Natural killer cell treated with Interleukin-12 subunit alpha and Interleukin-12 subunit beta and Interleukin-15 and Interleukin-18, amount 100 ng/mL, for 72 hours (primary cell): ENCODE measurements at regions not wholly inside any gene's neighbourhood (a gene's known extent, or its start where the extent isn't known, plus 50 kb on each side); places are given as distances from the start of the nearest gene placed in this dataset.
A peak's percentile ranks its signal among the peaks of the same experiment; 100 is the strongest.
"Not testable (repeated sequence)": the region's sequence is repeated elsewhere in the genome, so short reads cannot be mapped to it uniquely, and the experiment has no call there.

Source experiments
- ATAC-seq, 2 donors: fragments of 150-1000 bp; cut with Tn5 transposase in 1 of 2; sonication (Bioruptor Pico), chemical (Tn5 transposase) in 1 of 2; 2 replicates each; pipeline ENCODE4 v1.10.0; 2021
- DNase-seq: peaks from one replicate; pipeline ENCODE4 v3.0.0; 2022; ENCODE audit warnings: low spot score
- H3K27ac Mint-ChIP-seq, 2 donors: 1 replicate in 1 of 2; 2 replicates in 1 of 2; pipeline ENCODE4 v1.8.0; 2022; ENCODE audit warnings: mixed read lengths in 2 of 2, mild to moderate bottlenecking in 1 of 2, moderate library complexity in 1 of 2
- H3K27me3 Mint-ChIP-seq, 2 donors: 1 replicate in 1 of 2; 2 replicates in 1 of 2; pipeline ENCODE4 v1.8.0; 2022; ENCODE audit warnings: mixed read lengths in 2 of 2
- H3K36me3 Mint-ChIP-seq: one replicate; pipeline ENCODE4 v1.8.0; 2022; ENCODE audit warnings: mixed read lengths
- H3K4me1 Mint-ChIP-seq, 2 donors: 1 replicate in 1 of 2; 2 replicates in 1 of 2; pipeline ENCODE4 v1.8.0; 2022; ENCODE audit warnings: low read depth in 2 of 2, mixed read lengths in 2 of 2, mild to moderate bottlenecking in 1 of 2
- H3K4me3 Mint-ChIP-seq: one replicate; pipeline ENCODE4 v1.8.0; 2022; ENCODE audit warnings: mixed read lengths
- H3K9me3 Mint-ChIP-seq: 2 replicates; pipeline ENCODE4 v1.8.0; 2022; ENCODE audit warnings: mixed read lengths

GRCh38 chr4:131883181-131883580 is 1265.9 kb upstream of the PCDH10 start:
- not testable (repeated sequence) for H3K36me3 Mint-ChIP-seq, H3K27ac Mint-ChIP-seq, H3K27me3 Mint-ChIP-seq, DNase-seq, H3K4me3 Mint-ChIP-seq, H3K4me1 Mint-ChIP-seq, H3K9me3 Mint-ChIP-seq, ATAC-seq

- H3K27me3 Mint-ChIP-seq, H3K4me1 Mint-ChIP-seq, H3K9me3 Mint-ChIP-seq, H3K4me3 Mint-ChIP-seq, DNase-seq, H3K36me3 Mint-ChIP-seq, ATAC-seq, H3K27ac Mint-ChIP-seq: not testable (repeated sequence)
These were observed 1223.4 kb upstream of the PCDH10 start for GRCh38 chr4:131925662-131926061.

- H3K4me3 Mint-ChIP-seq, H3K36me3 Mint-ChIP-seq, DNase-seq, H3K4me1 Mint-ChIP-seq, H3K9me3 Mint-ChIP-seq, H3K27me3 Mint-ChIP-seq, ATAC-seq, H3K27ac Mint-ChIP-seq: not testable (repeated sequence)
These were observed 1181.4 kb upstream of the PCDH10 start for GRCh38 chr4:131967646-131968045.

- Mint-ChIP-seq H3K27me3 (no peaks in the 10 kb centered on the region), H3K4me1 (no peaks in the 10 kb centered on the region), H3K27ac (no peak overlapping the region), H3K36me3 (peaks cover 12% of the 10 kb centered on the region), H3K9me3 (peaks cover 12% of the 10 kb centered on the region), H3K4me3 (no peak overlapping the region)
- DNase-seq (no peak), ATAC-seq (no peak)
These were observed 1174.4 kb upstream of the PCDH10 start for GRCh38 chr4:131974730-131975129.

- peak overlapping the region in 1 of 2 donors; percentile 74 for H3K27ac Mint-ChIP-seq
- peaks cover 12% of the 10 kb centered on the region for H3K36me3 Mint-ChIP-seq
- not testable (repeated sequence) for ATAC-seq, H3K4me3 Mint-ChIP-seq, H3K27me3 Mint-ChIP-seq, DNase-seq, H3K4me1 Mint-ChIP-seq
- peaks cover 12% of the 10 kb centered on the region for H3K9me3 Mint-ChIP-seq
These were observed 1173.6 kb upstream of the PCDH10 start for GRCh38 chr4:131975276-131976132.

- not testable (repeated sequence) for ATAC-seq, H3K27ac Mint-ChIP-seq, DNase-seq, H3K4me1 Mint-ChIP-seq, H3K27me3 Mint-ChIP-seq, H3K4me3 Mint-ChIP-seq
- Mint-ChIP-seq H3K36me3 (peaks cover 12% of the 10 kb centered on the region), H3K9me3 (peaks cover 12% of the 10 kb centered on the region)
These were observed 1172.7 kb upstream of the PCDH10 start for GRCh38 chr4:131976133-131977002.

GRCh38 chr4:131978120-131978519 is 1171.0 kb upstream of the PCDH10 start:
- H3K4me3 Mint-ChIP-seq, result no peak overlapping the region
- ATAC-seq, result no peak
- peaks cover 12% of the 10 kb centered on the region for H3K9me3 Mint-ChIP-seq
- no peak for DNase-seq
- peaks cover 12% of the 10 kb centered on the region for H3K36me3 Mint-ChIP-seq
- H3K27me3 Mint-ChIP-seq, result no peaks in the 10 kb centered on the region
- no peaks in the 10 kb centered on the region for H3K4me1 Mint-ChIP-seq
- H3K27ac Mint-ChIP-seq, result no peak overlapping the region

GRCh38 chr4:131989576-131989975 is 1159.5 kb upstream of the PCDH10 start:
- Mint-ChIP-seq H3K27me3 (no peaks in the 10 kb centered on the region), H3K4me1 (no peaks in the 10 kb centered on the region), H3K9me3 (peaks cover 7% of the 10 kb centered on the region), H3K36me3 (no peaks in the 10 kb centered on the region), H3K27ac (no peak overlapping the region), H3K4me3 (no peak overlapping the region)
- ATAC-seq, result no peak
- no peak for DNase-seq

GRCh38 chr4:132001542-132001941 is 1147.6 kb upstream of the PCDH10 start:
- Mint-ChIP-seq H3K9me3 (peaks cover 6% of the 10 kb centered on the region), H3K36me3 (peaks cover 4% of the 10 kb centered on the region), H3K27me3 (no peaks in the 10 kb centered on the region), H3K4me1 (no peaks in the 10 kb centered on the region), H3K27ac (no peak overlapping the region), H3K4me3 (no peak overlapping the region)
- ATAC-seq, result no peak
- DNase-seq, result no peak

GRCh38 chr4:132003593-132003992 is 1145.5 kb upstream of the PCDH10 start:
- ATAC-seq, result no peak
- H3K4me1 Mint-ChIP-seq, result no peaks in the 10 kb centered on the region
- no peak overlapping the region for H3K27ac Mint-ChIP-seq
- no peak for DNase-seq
- H3K9me3 Mint-ChIP-seq, result peaks cover 6% of the 10 kb centered on the region
- H3K4me3 Mint-ChIP-seq, result no peak overlapping the region
- H3K27me3 Mint-ChIP-seq, result no peaks in the 10 kb centered on the region
- peaks cover 4% of the 10 kb centered on the region for H3K36me3 Mint-ChIP-seq

GRCh38 chr4:132015321-132015720 is 1133.8 kb upstream of the PCDH10 start:
- no peak overlapping the region for H3K27ac Mint-ChIP-seq
- no peaks in the 10 kb centered on the region for H3K36me3 Mint-ChIP-seq
- ATAC-seq, result no peak
- no peak overlapping the region for H3K4me3 Mint-ChIP-seq
- H3K9me3 Mint-ChIP-seq, result peaks cover 5% of the 10 kb centered on the region
- H3K4me1 Mint-ChIP-seq, result no peaks in the 10 kb centered on the region
- no peaks in the 10 kb centered on the region for H3K27me3 Mint-ChIP-seq
- DNase-seq, result no peak

GRCh38 chr4:132016703-132017350 is 1132.3 kb upstream of the PCDH10 start:
- Mint-ChIP-seq H3K27ac (no peak overlapping the region), H3K4me1 (no peaks in the 10 kb centered on the region), H3K27me3 (no peaks in the 10 kb centered on the region), H3K36me3 (no peaks in the 10 kb centered on the region), H3K9me3 (peaks cover 5% of the 10 kb centered on the region), H3K4me3 (no peak overlapping the region)
- ATAC-seq, result no peak
- DNase-seq, result no peak

- Mint-ChIP-seq H3K27ac (no peak overlapping the region), H3K27me3 (no peaks in the 10 kb centered on the region), H3K36me3 (no peaks in the 10 kb centered on the region), H3K9me3 (peaks cover 9% of the 10 kb centered on the region), H3K4me1 (no peaks in the 10 kb centered on the region), H3K4me3 (no peak overlapping the region)
- no peak for DNase-seq
- ATAC-seq, result no peak
These were observed 1122.9 kb upstream of the PCDH10 start for GRCh38 chr4:132026166-132026565.

- Mint-ChIP-seq H3K9me3 (peaks cover 9% of the 10 kb centered on the region), H3K27me3 (no peaks in the 10 kb centered on the region), H3K4me3 (no peak overlapping the region), H3K36me3 (no peaks in the 10 kb centered on the region), H3K4me1 (no peaks in the 10 kb centered on the region), H3K27ac (no peak overlapping the region)
- DNase-seq (no peak), ATAC-seq (no peak)
These were observed 1122.3 kb upstream of the PCDH10 start for GRCh38 chr4:132026816-132027215.
